KMS-11 (cell line): ENCODE measurements at regions not wholly inside any gene's neighbourhood (a gene's known extent, or its start where the extent isn't known, plus 50 kb on each side); places are given as distances from the start of the nearest gene placed in this dataset.

Experiments used
- H2AFZ ChIP-seq: fragments of 200-600 bp; sonication (generic); 2 replicates; pipeline ENCODE4 v1.6.1; 2016; ENCODE audit warnings: antibody characterized with exemption, mixed run types, low read depth
- H3K27ac ChIP-seq: fragments of 200-600 bp; sonication (generic); 2 replicates; pipeline ENCODE4 v1.6.1; 2016; ENCODE audit warnings: mild to moderate bottlenecking, mixed run types
- H3K27me3 ChIP-seq: fragments of 200-600 bp; sonication (generic); 2 replicates; pipeline ENCODE4 v1.6.1; 2017; ENCODE audit warnings: mild to moderate bottlenecking, low read depth, mixed run types, moderate library complexity; ENCODE audit not compliant: insufficient read depth
- H3K36me3 ChIP-seq: fragments of 200-600 bp; sonication (generic); 2 replicates; pipeline ENCODE4 v1.6.1; 2017; ENCODE audit warnings: mild to moderate bottlenecking, mixed run types; ENCODE audit not compliant: insufficient read depth
- H3K4me1 ChIP-seq: fragments of 200-600 bp; sonication (generic); 2 replicates; pipeline ENCODE4 v1.6.1; 2016; ENCODE audit warnings: mild to moderate bottlenecking, low read depth, mixed run types; ENCODE audit not compliant: poor library complexity, severe bottlenecking
- H3K4me2 ChIP-seq: fragments of 200-600 bp; sonication (generic); 2 replicates; pipeline ENCODE4 v1.7.0; 2016; ENCODE audit warnings: mild to moderate bottlenecking, mixed run types
- H3K4me3 ChIP-seq: fragments of 200-600 bp; sonication (generic); IDR thresholded peaks from 2 replicates; pipeline ENCODE4 v1.6.1; 2017; ENCODE audit warnings: low read depth, low read length, mixed read lengths; ENCODE audit not compliant: insufficient read depth
- H3K79me2 ChIP-seq: fragments of 200-600 bp; sonication (generic); 2 replicates; pipeline ENCODE4 v1.6.1; 2016; ENCODE audit warnings: low read depth, mixed run types; ENCODE audit not compliant: insufficient read depth
- H3K9ac ChIP-seq: fragments of 200-600 bp; sonication (generic); 2 replicates; pipeline ENCODE4 v1.6.1; 2016; ENCODE audit warnings: mild to moderate bottlenecking, mixed run types
- H4K20me1 ChIP-seq: fragments of 200-600 bp; sonication (generic); 2 replicates; pipeline ENCODE4 v1.6.1; 2016; ENCODE audit warnings: mild to moderate bottlenecking, mixed run types; ENCODE audit not compliant: insufficient read depth
- TF ChIP-seq, protein P1 (sequence below): fragments of 200-600 bp; sonication (generic); conservative IDR thresholded peaks from 2 replicates; pipeline ENCODE4 v1.6.1; 2017; ENCODE audit warnings: low read depth, mild to moderate bottlenecking, antibody characterized with exemption, low read length, moderate library complexity, mixed read lengths

DNA sequence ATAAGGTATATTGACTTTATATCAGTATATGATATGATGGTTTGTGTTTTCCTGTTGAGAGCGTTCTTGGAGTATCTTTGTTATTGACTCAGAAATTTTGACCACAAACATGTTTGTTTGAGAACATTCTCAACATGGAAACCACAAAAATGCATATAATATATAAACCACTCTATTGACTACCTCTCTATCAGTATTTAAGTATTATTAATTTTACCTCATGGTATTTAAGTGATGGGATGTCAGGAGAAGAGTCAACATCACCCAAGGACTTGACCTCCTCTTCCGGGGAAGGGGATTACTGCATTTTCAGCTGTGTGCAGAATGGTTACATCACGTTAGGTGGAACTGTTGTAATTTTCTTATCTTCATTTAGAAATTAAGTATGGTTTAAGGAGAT, 54.3 kb upstream of the PUDP start:
- no peaks in the 10 kb centered on the region for H3K36me3 ChIP-seq
- H3K9ac ChIP-seq, result no peak overlapping the region
- no peak overlapping the region for H3K4me2 ChIP-seq
- H3K4me3 ChIP-seq, result no peak overlapping the region
- no peak overlapping the region for H3K27ac ChIP-seq
- no peaks in the 10 kb centered on the region for H3K79me2 ChIP-seq
- no peak overlapping the region for H2AFZ ChIP-seq
- TF ChIP-seq, protein P1, sequence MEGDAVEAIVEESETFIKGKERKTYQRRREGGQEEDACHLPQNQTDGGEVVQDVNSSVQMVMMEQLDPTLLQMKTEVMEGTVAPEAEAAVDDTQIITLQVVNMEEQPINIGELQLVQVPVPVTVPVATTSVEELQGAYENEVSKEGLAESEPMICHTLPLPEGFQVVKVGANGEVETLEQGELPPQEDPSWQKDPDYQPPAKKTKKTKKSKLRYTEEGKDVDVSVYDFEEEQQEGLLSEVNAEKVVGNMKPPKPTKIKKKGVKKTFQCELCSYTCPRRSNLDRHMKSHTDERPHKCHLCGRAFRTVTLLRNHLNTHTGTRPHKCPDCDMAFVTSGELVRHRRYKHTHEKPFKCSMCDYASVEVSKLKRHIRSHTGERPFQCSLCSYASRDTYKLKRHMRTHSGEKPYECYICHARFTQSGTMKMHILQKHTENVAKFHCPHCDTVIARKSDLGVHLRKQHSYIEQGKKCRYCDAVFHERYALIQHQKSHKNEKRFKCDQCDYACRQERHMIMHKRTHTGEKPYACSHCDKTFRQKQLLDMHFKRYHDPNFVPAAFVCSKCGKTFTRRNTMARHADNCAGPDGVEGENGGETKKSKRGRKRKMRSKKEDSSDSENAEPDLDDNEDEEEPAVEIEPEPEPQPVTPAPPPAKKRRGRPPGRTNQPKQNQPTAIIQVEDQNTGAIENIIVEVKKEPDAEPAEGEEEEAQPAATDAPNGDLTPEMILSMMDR, result no peak
- no peaks in the 10 kb centered on the region for H4K20me1 ChIP-seq
- no peaks in the 10 kb centered on the region for H3K27me3 ChIP-seq
- no peaks in the 10 kb centered on the region for H3K4me1 ChIP-seq

DNA sequence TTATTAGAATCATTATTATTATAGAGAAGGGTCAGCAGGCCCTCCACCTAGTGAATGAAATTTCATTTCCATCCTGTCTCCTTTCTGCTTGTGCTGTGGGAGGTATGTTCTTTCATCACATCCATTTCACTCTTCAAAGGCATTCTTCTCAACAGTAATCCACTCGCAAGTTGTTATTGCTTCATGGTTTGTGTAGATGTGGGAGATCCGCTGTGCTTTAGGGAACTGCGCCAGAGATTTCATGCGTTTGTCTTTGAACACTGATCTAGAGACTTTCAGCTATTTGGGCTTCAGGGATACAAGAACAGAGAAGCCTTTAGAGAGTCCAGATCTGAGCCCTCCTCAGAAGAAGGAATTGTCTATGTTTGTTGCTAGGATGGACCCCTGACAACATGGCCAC, 53.5 kb upstream of the PUDP start:
- H3K27me3 ChIP-seq, result no peaks in the 10 kb centered on the region
- H4K20me1 ChIP-seq, result no peaks in the 10 kb centered on the region
- H3K4me3 ChIP-seq, result no peak overlapping the region
- TF ChIP-seq, protein P1, result no peak
- H3K27ac ChIP-seq, result no peak overlapping the region
- H3K4me1 ChIP-seq, result no peaks in the 10 kb centered on the region
- H3K4me2 ChIP-seq, result no peak overlapping the region
- no peak overlapping the region for H3K9ac ChIP-seq
- no peaks in the 10 kb centered on the region for H3K36me3 ChIP-seq
- H2AFZ ChIP-seq, result no peak overlapping the region
- no peaks in the 10 kb centered on the region for H3K79me2 ChIP-seq

- H3K27ac ChIP-seq, result no peak overlapping the region
- H3K27me3 ChIP-seq, result no peaks in the 10 kb centered on the region
- no peak overlapping the region for H3K4me3 ChIP-seq
- H2AFZ ChIP-seq, result no peak overlapping the region
- no peaks in the 10 kb centered on the region for H4K20me1 ChIP-seq
- no peaks in the 10 kb centered on the region for H3K36me3 ChIP-seq
- no peaks in the 10 kb centered on the region for H3K4me1 ChIP-seq
- H3K4me2 ChIP-seq, result no peak overlapping the region
- TF ChIP-seq, protein P1, result no peak
- H3K9ac ChIP-seq, result no peak overlapping the region
- no peaks in the 10 kb centered on the region for H3K79me2 ChIP-seq
Measured at GRCh38 chrX:7198499-7198898, 50.5 kb upstream of the PUDP start.
